Lower leg skin (tissue), 4 donors: ENCODE measurements at regions not wholly inside any gene's neighbourhood (a gene's known extent, or its start where the extent isn't known, plus 50 kb on each side); places are given as distances from the start of the nearest gene placed in this dataset.
"Not testable (repeated sequence)": the region's sequence is repeated elsewhere in the genome, so short reads cannot be mapped to it uniquely, and the experiment has no call there.

Experiments
- DNase-seq, 2 donors: peaks; one replicate each; pipeline ENCODE4 v3.0.0-alpha.2; 2019; ENCODE audit warnings: low spot score in 2 of 2
- H3K4me3 ChIP-seq: fragments of 200-600 bp; sonication (generic); 2 replicates; pipeline ENCODE4 v1.5.1; 2017; ENCODE audit warnings: mild to moderate bottlenecking, low read depth; ENCODE audit not compliant: poor library complexity, severe bottlenecking
- POLR2A ChIP-seq, 2 donors: fragments of 450-650 bp; IDR thresholded peaks; one replicate each; pipeline ENCODE4 v1.6.1; 2016 to 2017; ENCODE audit warnings: antibody characterized with exemption in 2 of 2, mild to moderate bottlenecking in 1 of 2, moderate library complexity in 1 of 2
- WGBS, 2 donors: methylation state at CpG; one replicate each; pipeline ENCODE4 v1.1.5; 2018; 5-methylcytosine and 5-hydroxymethylcytosine counted together
- intact Hi-C: fragments of 100-400 bp; cut with DNase I; formaldehyde crosslinking; loops from one replicate; pipeline ENCODE4 v1.15.0; 2023; ENCODE audit warnings: low total_unique reads
- TF ChIP-seq, protein P1 (sequence below), 3 donors: fragments of 450-650 bp; IDR thresholded peaks; one replicate each; pipeline ENCODE4 v1.5.1; 2016; ENCODE audit warnings: antibody characterized with exemption in 3 of 3, mild to moderate bottlenecking in 3 of 3, moderate library complexity in 2 of 3

DNA sequence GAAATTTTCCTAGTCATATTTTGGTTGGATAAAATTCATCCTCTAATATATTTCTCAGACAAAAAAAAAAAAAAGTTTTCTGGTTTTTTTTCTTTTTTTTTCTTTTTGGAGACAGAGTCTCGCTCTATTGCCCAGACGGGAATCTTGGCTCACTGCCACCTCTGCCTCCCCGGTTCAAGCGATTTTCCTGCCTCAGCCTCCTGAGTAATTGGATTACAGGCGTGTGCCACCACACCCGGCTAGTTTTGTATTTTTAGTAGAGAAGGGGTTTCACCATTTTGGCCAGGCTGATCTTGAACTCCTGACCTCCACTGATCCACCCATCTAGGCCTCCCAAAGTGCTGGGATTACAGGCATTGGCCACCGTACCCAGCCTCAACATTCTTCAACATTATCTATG, 432.7 kb upstream of the PABPC4L start:
- 44 to 46% methylated on average over 7 of the region's 7 CpGs for WGBS, 2 donors
- no peak overlapping the region for H3K4me3 ChIP-seq
- no peak for TF ChIP-seq POLR2A (IDR thresholded peaks at IDR 0.05)
- TF ChIP-seq, protein P1, sequence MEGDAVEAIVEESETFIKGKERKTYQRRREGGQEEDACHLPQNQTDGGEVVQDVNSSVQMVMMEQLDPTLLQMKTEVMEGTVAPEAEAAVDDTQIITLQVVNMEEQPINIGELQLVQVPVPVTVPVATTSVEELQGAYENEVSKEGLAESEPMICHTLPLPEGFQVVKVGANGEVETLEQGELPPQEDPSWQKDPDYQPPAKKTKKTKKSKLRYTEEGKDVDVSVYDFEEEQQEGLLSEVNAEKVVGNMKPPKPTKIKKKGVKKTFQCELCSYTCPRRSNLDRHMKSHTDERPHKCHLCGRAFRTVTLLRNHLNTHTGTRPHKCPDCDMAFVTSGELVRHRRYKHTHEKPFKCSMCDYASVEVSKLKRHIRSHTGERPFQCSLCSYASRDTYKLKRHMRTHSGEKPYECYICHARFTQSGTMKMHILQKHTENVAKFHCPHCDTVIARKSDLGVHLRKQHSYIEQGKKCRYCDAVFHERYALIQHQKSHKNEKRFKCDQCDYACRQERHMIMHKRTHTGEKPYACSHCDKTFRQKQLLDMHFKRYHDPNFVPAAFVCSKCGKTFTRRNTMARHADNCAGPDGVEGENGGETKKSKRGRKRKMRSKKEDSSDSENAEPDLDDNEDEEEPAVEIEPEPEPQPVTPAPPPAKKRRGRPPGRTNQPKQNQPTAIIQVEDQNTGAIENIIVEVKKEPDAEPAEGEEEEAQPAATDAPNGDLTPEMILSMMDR (IDR thresholded peaks at IDR 0.05) = no peak
- intact Hi-C loops = no loop called here
- no peak for DNase-seq

DNA sequence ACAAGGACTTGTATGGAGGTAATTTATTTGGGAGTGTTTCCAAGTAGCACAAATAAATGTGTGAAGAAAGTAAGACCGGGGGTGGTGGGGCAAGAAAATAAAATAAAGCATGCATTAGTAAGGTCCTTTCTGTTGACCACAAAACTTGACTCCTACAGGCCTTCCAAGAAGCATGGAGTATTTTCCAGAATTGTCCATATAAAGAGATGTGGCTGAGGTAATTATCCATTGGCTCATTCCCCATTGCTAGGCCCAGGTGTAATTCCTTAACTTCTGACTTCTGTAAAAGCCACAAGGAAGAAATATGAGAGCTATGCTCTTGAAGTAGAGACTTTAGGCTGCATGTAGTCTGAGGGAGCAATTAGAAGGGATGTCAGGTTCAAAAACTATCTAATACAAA, 430.5 kb upstream of the PABPC4L start:
- intact Hi-C loops = no loop called here
- DNase-seq = no peak
- H3K4me3 ChIP-seq = no peak overlapping the region
- 77 to 88% methylated on average over 1 of the region's 1 CpG for WGBS, 2 donors
- no peak for TF ChIP-seq POLR2A (IDR thresholded peaks at IDR 0.05)
- TF ChIP-seq, protein P1 (IDR thresholded peaks at IDR 0.05) = no peak

DNA sequence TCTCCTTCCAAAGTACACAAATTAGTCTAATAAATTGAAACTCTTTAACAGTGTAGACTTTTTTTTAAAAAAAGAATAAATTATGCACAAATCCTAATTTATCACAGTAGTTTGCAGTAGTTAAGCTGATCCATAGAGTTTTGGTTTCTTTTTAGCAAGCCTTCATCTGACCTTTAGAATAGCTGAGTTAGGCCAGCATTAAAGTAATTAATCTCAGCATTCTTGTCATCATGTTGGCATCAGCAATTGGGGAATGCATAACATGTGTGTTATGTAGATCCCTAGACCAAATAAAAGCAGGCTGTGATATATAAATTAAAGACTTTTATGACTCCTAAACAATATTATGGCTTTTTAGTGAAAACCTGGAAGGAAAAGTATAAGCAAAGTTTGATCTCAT, 426.5 kb upstream of the PABPC4L start:
- intact Hi-C loops = no loop called here
- H3K4me3 ChIP-seq = no peak overlapping the region
- TF ChIP-seq POLR2A (IDR thresholded peaks at IDR 0.05) = no peak
- TF ChIP-seq, protein P1 (IDR thresholded peaks at IDR 0.05) = no peak
- no peak for DNase-seq

DNA sequence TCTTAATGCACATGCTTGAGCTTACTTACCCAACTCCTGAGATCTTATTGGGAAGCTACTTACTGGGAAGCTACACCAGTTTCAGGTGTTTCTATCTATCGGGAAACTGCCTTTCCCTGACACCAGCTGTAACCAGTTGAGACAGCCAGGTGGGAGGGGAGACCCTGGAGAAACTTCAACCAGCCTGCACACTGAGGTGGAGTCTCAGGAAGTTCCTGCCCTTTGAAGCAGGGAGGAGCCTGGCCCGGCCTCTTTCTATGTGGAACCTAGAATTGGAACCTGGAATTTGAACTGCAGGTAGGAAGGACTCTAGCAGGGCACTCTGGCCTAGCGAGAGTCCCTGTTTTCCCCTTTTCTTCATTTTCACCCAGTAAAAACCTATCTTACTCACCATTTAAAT, 425.8 kb upstream of the PABPC4L start:
- 89 to 94% methylated on average over 3 of the region's 3 CpGs for WGBS, 2 donors
- no peak for DNase-seq
- H3K4me3 ChIP-seq = no peak overlapping the region
- TF ChIP-seq, protein P1 (IDR thresholded peaks at IDR 0.05) = no peak
- no peak for TF ChIP-seq POLR2A (IDR thresholded peaks at IDR 0.05)
- intact Hi-C loops = no loop called here

DNA sequence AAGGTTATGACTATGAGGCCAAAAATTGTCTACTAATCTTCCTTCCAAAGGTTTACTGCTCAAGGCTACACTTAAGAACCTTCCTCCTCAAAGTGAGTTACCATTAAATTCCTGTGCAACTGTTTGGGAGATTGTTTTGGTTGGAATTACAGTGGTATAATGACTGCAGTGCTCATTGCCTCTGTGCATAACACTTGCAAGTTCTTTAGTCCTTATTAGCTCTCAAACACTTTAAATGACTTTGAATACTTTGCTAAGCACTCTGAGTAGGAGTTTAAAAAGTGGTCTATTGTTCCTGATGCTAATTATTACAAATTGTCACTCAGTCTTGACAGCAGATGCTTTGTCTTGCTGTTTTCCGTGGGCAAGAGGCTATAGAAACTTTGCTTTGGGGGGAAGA, 422.8 kb upstream of the PABPC4L start:
- intact Hi-C loops = no loop called here
- TF ChIP-seq POLR2A (IDR thresholded peaks at IDR 0.05) = no peak
- TF ChIP-seq, protein P1 (IDR thresholded peaks at IDR 0.05) = no peak
- 56 to 63% methylated on average over 1 of the region's 1 CpG for WGBS, 2 donors
- no peak for DNase-seq
- H3K4me3 ChIP-seq = no peak overlapping the region

DNA sequence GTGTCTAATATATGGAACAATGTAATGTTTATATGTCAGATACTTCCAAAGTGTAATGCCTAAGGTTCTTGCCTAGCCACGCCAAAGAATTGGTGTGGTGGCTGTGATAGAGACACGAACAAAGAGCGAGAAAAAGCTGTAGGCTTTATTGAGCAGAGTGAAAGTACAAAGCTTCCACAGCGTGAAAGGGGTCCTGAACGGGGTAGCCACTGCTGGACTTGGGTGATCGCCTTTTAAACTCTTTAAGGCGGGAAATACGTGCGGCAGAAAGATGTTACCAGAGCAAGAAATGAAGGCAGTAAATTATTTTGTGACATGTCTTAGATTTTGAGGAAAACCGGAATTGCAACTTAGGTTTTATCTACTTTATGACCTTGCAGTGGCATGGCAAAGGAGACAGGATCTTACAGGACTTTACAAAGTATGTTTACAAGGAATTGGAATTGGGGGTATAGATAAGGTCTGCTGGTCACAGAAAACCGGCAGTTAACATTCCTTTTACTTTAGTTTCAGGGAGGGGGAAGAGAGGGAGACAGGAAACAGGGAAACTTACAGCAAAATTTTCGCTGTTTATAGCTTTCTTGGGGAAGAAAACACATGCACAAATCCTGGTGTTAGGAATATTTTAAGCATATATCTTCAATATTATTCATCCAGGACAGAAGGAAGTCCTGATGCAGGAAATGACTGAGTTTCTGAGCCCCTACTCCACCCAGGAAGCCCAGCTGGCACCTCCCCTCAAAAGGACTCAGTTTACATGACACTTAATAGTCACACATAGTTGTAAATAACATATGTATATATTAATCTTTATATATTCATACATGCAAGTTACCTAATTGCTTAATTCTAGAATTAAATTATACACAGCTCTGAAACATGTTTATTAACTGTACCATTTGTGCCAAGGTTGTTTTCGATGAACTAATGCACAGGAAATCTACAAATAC, 421.3 kb upstream of the PABPC4L start:
- H3K4me3 ChIP-seq, intact Hi-C loops, DNase-seq: not testable (repeated sequence)
- 62% methylated on average over 13 of the region's 13 CpGs for WGBS, 2 donors
